PC-9 (cell line): ENCODE measurements at regions not wholly inside any gene's neighbourhood (a gene's known extent, or its start where the extent isn't known, plus 50 kb on each side); places are given as distances from the start of the nearest gene placed in this dataset.

Experiments used
- BruUV-seq: library from RNA; stranded (reverse); fragments of 400-500 nt; replicated peaks from 2 replicates; lab custom pipeline; 2021; lab: Mats Ljungman, UMichigan
- CTCF ChIA-PET: fragments of 300-600 bp; sonication (Branson Sonifier 250); formaldehyde crosslinking; loops from one replicate; lab custom pipeline; 2022; ENCODE audit warnings: antibody characterized with exemption; lab: Charles Lee
- POLR2A ChIA-PET: fragments of 300-600 bp; sonication (Branson Sonifier 250); formaldehyde crosslinking; loops from one replicate; lab custom pipeline; 2022; ENCODE audit warnings: antibody characterized with exemption; ENCODE audit not compliant: unreplicated experiment; lab: Charles Lee
- DNase-seq, 2 experiments: peaks; one replicate each; pipeline versions ENCODE4 v3.0.0 to v3.0.0-alpha.2; 2015 to 2022; ENCODE audit warnings: mixed read lengths in 1 of 2
- H2AFZ ChIP-seq: fragments of 200-600 bp; sonication (generic); 2 replicates; pipeline ENCODE4 v1.8.1; 2017; ENCODE audit warnings: antibody characterized with exemption
- H3F3A ChIP-seq: fragments of 200-600 bp; sonication (generic); 2 replicates; pipeline ENCODE4 v1.8.1; 2017; ENCODE audit warnings: antibody characterized with exemption, mild to moderate bottlenecking, low read depth; ENCODE audit not compliant: insufficient read depth
- H3K27ac ChIP-seq: fragments of 200-600 bp; sonication (generic); 2 replicates; pipeline ENCODE4 v1.6.1; 2016; ENCODE audit warnings: mixed run types
- H3K27me3 ChIP-seq: fragments of 200-600 bp; sonication (generic); 2 replicates; pipeline ENCODE4 v1.6.1; 2016; ENCODE audit warnings: low read depth, mixed run types; ENCODE audit not compliant: insufficient read depth
- H3K36me3 ChIP-seq: fragments of 200-600 bp; sonication (generic); 2 replicates; pipeline ENCODE4 v1.6.1; 2016; ENCODE audit warnings: low read depth, mixed run types
- H3K4me1 ChIP-seq: fragments of 200-600 bp; sonication (generic); replicated peaks from 2 replicates; pipeline ENCODE4 v1.6.1; 2016; ENCODE audit warnings: mixed run types; ENCODE audit not compliant: insufficient read depth
- H3K4me2 ChIP-seq: fragments of 200-600 bp; sonication (generic); 2 replicates; pipeline ENCODE4 v1.6.1; 2017; ENCODE audit warnings: mixed run types
- H3K4me3 ChIP-seq: fragments of 200-600 bp; sonication (generic); 2 replicates; pipeline ENCODE4 v1.6.1; 2016; ENCODE audit warnings: mixed run types
- H3K79me2 ChIP-seq: fragments of 200-600 bp; sonication (generic); 2 replicates; pipeline ENCODE4 v1.6.1; 2017; ENCODE audit warnings: low read depth, mixed run types
- H3K9me2 ChIP-seq: fragments of 200-600 bp; sonication (generic); 2 replicates; pipeline ENCODE4 v1.8.1; 2017; ENCODE audit warnings: mild to moderate bottlenecking; ENCODE audit not compliant: insufficient read depth
- H3K9me3 ChIP-seq: fragments of 200-600 bp; sonication (generic); 2 replicates; pipeline ENCODE4 v1.8.1; 2016; ENCODE audit warnings: low read depth; ENCODE audit not compliant: insufficient read depth
- H4K20me1 ChIP-seq: fragments of 200-600 bp; sonication (generic); 2 replicates; pipeline ENCODE4 v1.8.1; 2017; ENCODE audit not compliant: insufficient read depth
- CTCF ChIP-seq: fragments of 200-600 bp; sonication (generic); conservative IDR thresholded peaks from 2 replicates; pipeline ENCODE4 v1.6.1; 2017; ENCODE audit warnings: mixed run types, antibody characterized with exemption, mild to moderate bottlenecking, moderate library complexity
- EZH2 ChIP-seq: fragments of 200-600 bp; sonication (generic); IDR thresholded peaks from 2 replicates; pipeline ENCODE4 v1.8.0; 2017; ENCODE audit warnings: antibody characterized with exemption, low read depth
- intact Hi-C: fragments of 100-400 bp; cut with micrococcal nuclease; formaldehyde crosslinking; loops from one replicate; pipeline ENCODE4 v1.10.0; 2022; ENCODE audit not compliant: unreplicated experiment

GRCh38 chr5:113692891-113693457 is 179.5 kb downstream of the YTHDC2 start:
- Histone ChIP-seq H3K4me2 (no peak overlapping the region), H2AFZ (0 out of 2 replicates have a peak overlapping the region, but pooled peaks have one; percentile 53), H3K36me3 (no peaks in the 10 kb centered on the region), H3K27me3 (peaks cover 35% of the 10 kb centered on the region; the same call in 1 of the 2 replicates), H3K4me3 (no peak overlapping the region), H3K9me3 (no peaks in the 10 kb centered on the region), H3K79me2 (no peaks in the 10 kb centered on the region), H3K4me1 (no peaks in the 10 kb centered on the region), H3K9me2 (no peaks in the 10 kb centered on the region), H3F3A (no peaks in the 10 kb centered on the region), H4K20me1 (no peaks in the 10 kb centered on the region), H3K27ac (no peak overlapping the region)
- intact Hi-C loops = no loop called here
- TF ChIP-seq EZH2 (no peak), CTCF (no peak)
- ChIA-PET CTCF (no interaction called here), POLR2A (no interaction called here)
- BruUV-seq = no TSS peak
- DNase-seq = no peak

- intact Hi-C loops = no loop called here
These were observed 180.2 kb downstream of the YTHDC2 start for GRCh38 chr5:113693701-113694100.

GRCh38 chr5:113694576-113694975 is 181.1 kb downstream of the YTHDC2 start:
- Histone ChIP-seq H3K36me3 (no peaks in the 10 kb centered on the region), H4K20me1 (no peaks in the 10 kb centered on the region), H3K27ac (no peak overlapping the region), H3K4me3 (no peak overlapping the region), H2AFZ (no peak overlapping the region), H3K4me1 (no peaks in the 10 kb centered on the region), H3K4me2 (no peak overlapping the region), H3F3A (no peaks in the 10 kb centered on the region), H3K9me2 (no peaks in the 10 kb centered on the region), H3K79me2 (no peaks in the 10 kb centered on the region), H3K27me3 (peaks cover 24% of the 10 kb centered on the region; the same call in 1 of the 2 replicates), H3K9me3 (no peaks in the 10 kb centered on the region)
- no TSS peak for BruUV-seq
- ChIA-PET CTCF (no interaction called here), POLR2A (no interaction called here)
- DNase-seq = no peak
- intact Hi-C loops = no loop called here
- no peak for TF ChIP-seq EZH2
- TF ChIP-seq CTCF = no peak

More at GRCh38 chr5:113693701-113694100, 180.2 kb downstream of the YTHDC2 start:
- H3K36me3 ChIP-seq = no peaks in the 10 kb centered on the region
- H3K27me3 ChIP-seq = peaks cover 32% of the 10 kb centered on the region; the same call in 1 of the 2 replicates
- TF ChIP-seq EZH2 (no peak), CTCF (no peak)
- no peaks in the 10 kb centered on the region for H3K9me3 ChIP-seq
- no peaks in the 10 kb centered on the region for H3F3A ChIP-seq
- no TSS peak for BruUV-seq
- no peaks in the 10 kb centered on the region for H3K9me2 ChIP-seq
- H3K4me3 ChIP-seq = no peak overlapping the region
- H3K79me2 ChIP-seq = no peaks in the 10 kb centered on the region
- no peaks in the 10 kb centered on the region for H4K20me1 ChIP-seq
- ChIA-PET POLR2A (interaction anchor here (0.7 kb wide), 1 partner anchor 757 kb away, joined by 6 read pairs; no protein-coding TSS in a partner anchor), CTCF (no interaction called here)
- no peaks in the 10 kb centered on the region for H3K4me1 ChIP-seq
- no peak for DNase-seq
- no peak overlapping the region for H2AFZ ChIP-seq
- H3K4me2 ChIP-seq = no peak overlapping the region
- no peak overlapping the region for H3K27ac ChIP-seq
